ENCODE measurements at regions not wholly inside any gene's neighbourhood (a gene's known extent, or its start where the extent isn't known, plus 50 kb on each side); places are given as distances from the start of the nearest gene placed in this dataset.
"Not testable (repeated sequence)": the region's sequence is repeated elsewhere in the genome, so short reads cannot be mapped to it uniquely, and the experiment has no call there.

GRCh38 chr2:167697194-167697593, 550.2 kb downstream of the STK39 start:
- in situ Hi-C loops (cut with HindIII; ENCODE audit: low sequenced_read_pairs): no loop called here

GRCh38 chr2:167692936-167693335, 554.5 kb downstream of the STK39 start:
- in situ Hi-C loops (cut with HindIII; ENCODE audit: low sequenced_read_pairs): no loop called here

GRCh38 chr2:167692191-167692590, 555.2 kb downstream of the STK39 start:
- in situ Hi-C loops (cut with HindIII; ENCODE audit: low sequenced_read_pairs): no loop called here

- in situ Hi-C loops (cut with HindIII; ENCODE audit: low sequenced_read_pairs): no loop called here
These were observed 558.0 kb downstream of the STK39 start for GRCh38 chr2:167689444-167689843.

GRCh38 chr2:167686691-167687090, 560.7 kb downstream of the STK39 start:
- in situ Hi-C loops (cut with HindIII; ENCODE audit: low sequenced_read_pairs): no loop called here

- in situ Hi-C loops (cut with HindIII; ENCODE audit: low sequenced_read_pairs): no loop called here
These were observed 566.0 kb downstream of the STK39 start for GRCh38 chr2:167681234-167682015.

- in situ Hi-C loops (cut with HindIII; ENCODE audit: low sequenced_read_pairs): no loop called here
These were observed 569.2 kb downstream of the STK39 start for GRCh38 chr2:167678158-167678557.

GRCh38 chr2:167675906-167676305, 571.5 kb downstream of the STK39 start:
- in situ Hi-C loops (cut with HindIII; ENCODE audit: low sequenced_read_pairs): no loop called here

- in situ Hi-C loops (cut with HindIII; ENCODE audit: low sequenced_read_pairs): no loop called here
These were observed 576.8 kb downstream of the STK39 start for GRCh38 chr2:167670588-167670987.

- in situ Hi-C loops (cut with HindIII; ENCODE audit: low sequenced_read_pairs): no loop called here
These were observed 594.3 kb downstream of the STK39 start for GRCh38 chr2:167653131-167653530.

GRCh38 chr2:167652401-167652800, 595.0 kb downstream of the STK39 start:
- in situ Hi-C loops (cut with HindIII; ENCODE audit: low sequenced_read_pairs): no loop called here

GRCh38 chr2:167651406-167652151, 595.8 kb downstream of the STK39 start:
- in situ Hi-C loops (cut with HindIII; ENCODE audit: low sequenced_read_pairs): no loop called here

GRCh38 chr2:167646557-167646956, 600.8 kb downstream of the STK39 start:
- in situ Hi-C loops (cut with HindIII; ENCODE audit: low sequenced_read_pairs): no loop called here

GRCh38 chr2:167640096-167640495, 607.3 kb downstream of the STK39 start:
- in situ Hi-C loops (cut with HindIII; ENCODE audit: low sequenced_read_pairs): no loop called here

- in situ Hi-C loops (cut with HindIII; ENCODE audit: low sequenced_read_pairs): no loop called here
These were observed 609.7 kb downstream of the STK39 start for GRCh38 chr2:167637741-167638140.

- in situ Hi-C loops (cut with HindIII; ENCODE audit: low sequenced_read_pairs): not testable (repeated sequence)
These were observed 615.1 kb downstream of the STK39 start for GRCh38 chr2:167632271-167632670.

GRCh38 chr2:167626961-167627360, 620.4 kb downstream of the STK39 start:
- in situ Hi-C loops (cut with HindIII; ENCODE audit: low sequenced_read_pairs): no loop called here

- in situ Hi-C loops (cut with HindIII; ENCODE audit: low sequenced_read_pairs): no loop called here
These were observed 621.1 kb downstream of the STK39 start for GRCh38 chr2:167626301-167626700.

- in situ Hi-C loops (cut with HindIII; ENCODE audit: low sequenced_read_pairs): no loop called here
These were observed 630.4 kb downstream of the STK39 start for GRCh38 chr2:167616997-167617396.

GRCh38 chr2:167613471-167613870, 633.9 kb downstream of the STK39 start:
- in situ Hi-C loops (cut with HindIII; ENCODE audit: low sequenced_read_pairs): no loop called here

GRCh38 chr2:167608487-167608886, 638.9 kb downstream of the STK39 start:
- in situ Hi-C loops (cut with HindIII; ENCODE audit: low sequenced_read_pairs): no loop called here

- in situ Hi-C loops (cut with HindIII; ENCODE audit: low sequenced_read_pairs): no loop called here
These were observed 639.7 kb downstream of the STK39 start for GRCh38 chr2:167607731-167608130.
